LoVo (cell line): ENCODE measurements at regions not wholly inside any gene's neighbourhood (a gene's known extent, or its start where the extent isn't known, plus 50 kb on each side); places are given as distances from the start of the nearest gene placed in this dataset.
"Not testable (repeated sequence)": the region's sequence is repeated elsewhere in the genome, so short reads cannot be mapped to it uniquely, and the experiment has no call there.

Experiments used
- DNase-seq: peaks from one replicate; pipeline ENCODE4 v3.0.0-alpha.2; 2016; ENCODE audit warnings: low spot score

GRCh38 chr2:7094231-7094741, 177.1 kb downstream of the RNF144A start:
- no peak for DNase-seq

DNA sequence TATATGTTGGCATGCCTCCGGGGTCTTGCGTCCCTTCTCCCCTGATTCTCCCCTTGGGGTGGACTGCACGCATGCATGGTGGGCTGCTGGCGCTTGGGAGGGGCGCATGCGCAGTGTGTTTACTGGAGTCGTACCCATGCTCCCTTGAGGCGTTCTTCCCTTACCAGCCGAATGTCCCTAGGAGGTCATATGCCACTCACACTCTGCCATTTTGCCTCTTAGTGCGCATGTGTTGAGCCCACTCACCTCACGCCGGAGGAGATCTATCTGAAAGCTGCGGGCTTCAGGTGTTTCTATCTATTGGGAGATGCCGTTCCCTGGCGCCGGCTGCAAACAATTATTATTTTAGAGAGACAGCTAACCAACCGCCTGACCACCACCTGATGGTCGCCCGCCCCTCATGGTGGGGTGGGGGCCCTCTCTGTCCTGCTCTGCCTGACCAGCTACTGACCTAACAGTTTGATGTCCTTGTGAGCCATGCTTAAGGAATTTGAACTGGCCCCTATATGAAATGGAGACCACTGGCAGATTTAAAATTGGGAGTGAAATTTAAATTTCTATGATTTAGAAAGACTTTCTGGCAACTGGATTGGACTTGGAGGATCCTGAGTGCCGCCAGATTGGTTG, 179.6 kb downstream of the RNF144A start:
- DNase-seq = no peak

- DNase-seq = peak; percentile 67
These were observed 180.2 kb downstream of the RNF144A start for GRCh38 chr2:7097353-7097895.

DNA sequence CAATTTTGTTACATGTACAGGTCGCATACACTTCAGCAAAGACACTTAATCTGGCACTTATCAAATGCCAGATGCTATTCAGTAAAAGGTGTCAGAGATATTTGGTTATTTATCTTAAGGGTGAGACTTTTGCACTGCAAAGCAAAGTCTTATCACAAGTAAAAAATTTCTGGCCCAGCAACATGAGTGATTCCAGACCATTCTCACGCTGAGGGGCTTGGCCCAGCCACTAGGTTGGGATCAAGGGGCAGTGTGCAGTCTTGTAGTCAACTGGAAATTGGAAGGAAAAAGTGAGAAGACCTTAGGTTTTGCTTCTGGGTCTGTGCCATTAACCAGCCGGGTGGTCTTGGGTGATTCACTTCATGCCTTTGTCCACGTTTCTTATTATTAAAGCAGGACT, 181.6 kb downstream of the RNF144A start:
- DNase-seq = no peak

DNA sequence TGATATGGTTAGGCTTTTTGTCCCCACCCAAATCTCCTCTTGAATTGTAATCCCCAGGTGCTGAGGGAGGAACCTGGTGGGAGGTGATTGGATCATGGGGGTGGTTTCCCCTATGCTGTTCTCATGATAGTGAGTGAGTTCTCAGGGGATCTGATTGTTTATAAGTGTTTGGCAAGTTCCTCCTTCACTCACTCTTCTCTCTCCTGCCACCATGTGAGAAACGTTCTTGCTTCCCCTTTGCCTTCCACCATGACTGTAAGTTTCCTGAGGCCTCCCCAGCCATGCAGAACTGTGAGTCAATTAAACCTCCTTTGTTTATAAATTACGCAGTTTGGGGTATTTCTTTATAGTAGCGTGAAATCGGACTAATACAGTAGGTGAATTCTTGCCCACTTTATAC, 182.5 kb downstream of the RNF144A start:
- not testable (repeated sequence) for DNase-seq

GRCh38 chr2:7102826-7103225, 185.6 kb downstream of the RNF144A start:
- DNase-seq = no peak

GRCh38 chr2:7108792-7109532, 191.8 kb downstream of the RNF144A start:
- no peak for DNase-seq

DNA sequence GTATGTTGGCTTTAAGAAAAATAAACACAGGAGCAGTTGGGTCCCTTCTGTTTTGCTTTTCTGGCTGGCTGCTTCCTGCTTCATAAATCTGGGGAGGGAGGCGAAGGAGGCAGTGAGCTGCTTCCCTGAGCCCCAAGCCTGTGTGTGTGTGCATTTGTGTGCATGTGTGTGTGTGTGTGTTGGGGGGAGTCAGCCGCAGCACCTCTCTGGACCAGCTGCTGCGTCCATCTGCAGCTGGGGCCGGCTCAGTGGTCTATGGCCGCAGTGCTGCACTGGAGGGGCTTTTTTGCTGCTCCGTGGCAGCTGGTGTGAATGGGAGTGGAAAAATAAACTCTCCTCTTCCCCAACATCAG, 192.3 kb downstream of the RNF144A start:
- DNase-seq = no peak

DNA sequence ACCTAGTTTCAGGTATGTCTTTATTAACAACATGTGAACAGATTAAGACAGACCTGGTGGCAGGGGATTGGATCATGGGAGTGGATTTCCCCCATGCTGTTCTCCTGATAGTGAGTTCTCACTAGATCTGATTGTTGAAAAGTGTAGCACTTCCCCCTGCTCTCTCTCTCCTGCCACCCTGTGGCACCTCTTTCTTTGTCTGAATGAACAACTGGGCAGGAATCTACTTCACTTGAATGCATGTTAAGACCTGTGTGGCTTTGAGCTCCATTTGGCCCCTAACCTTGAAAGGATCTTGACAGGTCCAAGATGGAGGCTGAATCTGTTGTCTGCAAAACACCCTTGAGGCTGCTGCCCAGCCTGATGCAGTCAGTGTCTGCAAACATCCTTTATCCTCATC, 194.4 kb downstream of the RNF144A start:
- DNase-seq = no peak

GRCh38 chr2:7115364-7115763, 198.2 kb downstream of the RNF144A start:
- no peak for DNase-seq

- no peak for DNase-seq
These were observed 198.7 kb downstream of the RNF144A start for GRCh38 chr2:7115906-7116305.

DNA sequence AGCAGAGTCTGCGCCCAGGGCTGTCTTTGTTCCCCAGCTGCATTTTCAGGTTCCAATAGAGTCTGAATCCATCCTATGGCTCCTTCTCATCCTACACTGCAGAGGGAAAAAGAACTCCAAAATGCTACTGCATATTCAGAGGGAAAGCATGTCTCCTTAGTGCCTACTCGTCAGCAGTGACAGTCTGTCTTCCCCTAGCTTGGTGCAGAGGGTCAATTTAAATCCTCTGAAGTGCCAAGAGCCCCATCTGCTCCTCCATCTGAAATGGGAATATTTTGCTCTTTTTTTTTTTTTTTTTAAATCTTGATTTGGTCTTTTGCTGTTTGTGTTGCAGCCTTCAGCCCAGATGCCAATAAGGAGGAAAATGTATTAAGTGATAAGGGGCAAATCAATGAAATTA, 199.3 kb downstream of the RNF144A start:
- no peak for DNase-seq

- DNase-seq = no peak
These were observed 199.9 kb downstream of the RNF144A start for GRCh38 chr2:7117076-7117475.

DNA sequence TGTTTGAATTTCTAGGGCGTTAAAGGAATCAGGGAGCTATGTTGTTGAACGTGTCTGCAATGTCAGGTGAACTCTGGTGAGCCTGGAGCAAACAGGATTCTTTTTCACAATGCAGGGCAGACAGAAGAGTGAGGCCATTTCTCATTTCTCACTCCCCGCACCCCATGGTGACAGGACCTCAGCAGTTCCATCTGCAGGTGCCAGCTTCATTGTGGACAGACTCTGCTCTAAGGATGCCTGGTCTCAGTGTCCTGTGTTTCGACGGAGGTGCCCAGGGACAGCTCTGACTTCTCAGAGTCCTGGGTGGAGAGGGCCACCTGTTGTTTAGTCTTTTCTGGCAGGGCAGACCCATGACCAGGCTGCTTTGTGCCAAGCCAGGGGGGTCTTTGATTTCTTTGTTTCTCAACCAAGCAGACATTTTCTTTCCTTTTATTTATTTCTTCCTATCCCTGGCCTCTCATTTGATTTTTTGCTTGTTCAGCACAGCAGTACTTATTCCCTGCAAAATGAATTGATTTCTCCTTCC, 201.5 kb downstream of the RNF144A start:
- no peak for DNase-seq

DNA sequence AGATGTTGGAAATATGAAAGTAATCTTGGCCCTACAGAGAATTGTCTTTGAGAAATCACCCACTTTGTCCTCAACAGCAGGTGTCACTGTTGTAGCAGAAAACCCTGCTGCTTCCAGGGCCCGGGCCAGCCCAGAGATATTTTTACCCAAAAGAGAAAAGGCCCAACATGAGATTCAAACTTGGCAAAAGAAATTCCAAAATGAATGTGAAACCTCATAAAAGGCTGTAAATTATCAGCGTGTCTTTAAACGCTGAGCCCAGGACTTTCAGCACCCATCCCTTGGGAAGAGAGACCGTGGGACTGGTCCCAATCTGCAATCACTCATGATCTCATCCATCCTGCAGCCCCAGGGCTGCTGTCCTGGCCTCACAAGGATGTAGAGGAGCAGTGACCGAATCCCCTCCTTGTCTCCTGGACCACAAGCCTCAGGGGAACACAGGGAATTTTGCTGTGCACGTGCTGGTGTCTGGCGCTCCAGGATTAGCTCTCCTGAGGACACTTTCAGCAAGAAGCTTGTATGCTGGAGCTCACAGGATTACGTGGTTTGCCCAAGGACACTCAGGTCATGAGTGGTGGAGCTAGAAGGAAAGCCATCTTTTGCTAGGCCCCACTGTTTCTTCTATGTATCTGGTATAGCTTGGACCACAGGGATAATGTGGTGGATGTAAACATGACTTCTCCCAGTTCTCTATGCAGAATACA, 202.1 kb downstream of the RNF144A start:
- no peak for DNase-seq

GRCh38 chr2:7121851-7122250, 204.6 kb downstream of the RNF144A start:
- DNase-seq = no peak

DNA sequence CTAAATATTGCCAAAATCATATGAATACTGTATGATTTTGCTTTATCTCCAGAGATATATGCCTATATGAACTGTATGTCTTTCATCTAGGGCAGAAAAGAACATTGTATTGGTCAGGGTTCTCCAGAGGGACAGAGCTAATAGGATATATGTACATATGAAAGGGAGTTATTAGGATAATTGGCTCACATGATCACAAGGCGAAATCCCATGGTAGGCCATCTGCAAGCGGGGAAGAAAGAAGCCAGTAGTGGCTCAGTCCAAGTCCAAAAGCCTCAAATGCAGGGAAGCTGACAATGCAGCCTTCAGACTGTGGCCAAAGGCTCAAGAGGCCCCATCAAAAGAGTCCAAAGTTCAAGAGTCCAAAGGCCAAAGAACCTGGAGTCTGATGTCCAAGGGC, 209.9 kb downstream of the RNF144A start:
- no peak for DNase-seq

GRCh38 chr2:7127687-7128086, 210.5 kb downstream of the RNF144A start:
- no peak for DNase-seq

DNA sequence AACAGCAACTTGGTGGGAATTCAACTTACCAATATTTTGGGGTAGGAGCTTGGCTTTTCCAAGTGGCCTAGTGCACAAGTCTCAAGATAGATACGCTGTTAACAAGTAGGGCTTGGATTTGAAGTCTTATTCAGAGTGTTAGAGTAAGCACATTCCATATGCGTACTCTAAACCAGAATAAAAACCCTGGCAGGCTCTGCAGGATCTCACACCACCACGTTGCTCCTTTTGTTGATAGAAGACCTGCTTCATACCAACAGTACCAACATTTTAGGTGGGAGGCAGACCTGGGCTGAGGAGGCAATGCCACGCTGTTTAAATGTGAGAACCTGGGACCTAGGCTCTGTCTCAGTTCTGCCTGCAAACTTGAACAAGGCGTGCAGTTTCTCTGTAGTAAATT, 214.0 kb downstream of the RNF144A start:
- DNase-seq = no peak

GRCh38 chr2:7132753-7133152, 215.5 kb downstream of the RNF144A start:
- no peak for DNase-seq

DNA sequence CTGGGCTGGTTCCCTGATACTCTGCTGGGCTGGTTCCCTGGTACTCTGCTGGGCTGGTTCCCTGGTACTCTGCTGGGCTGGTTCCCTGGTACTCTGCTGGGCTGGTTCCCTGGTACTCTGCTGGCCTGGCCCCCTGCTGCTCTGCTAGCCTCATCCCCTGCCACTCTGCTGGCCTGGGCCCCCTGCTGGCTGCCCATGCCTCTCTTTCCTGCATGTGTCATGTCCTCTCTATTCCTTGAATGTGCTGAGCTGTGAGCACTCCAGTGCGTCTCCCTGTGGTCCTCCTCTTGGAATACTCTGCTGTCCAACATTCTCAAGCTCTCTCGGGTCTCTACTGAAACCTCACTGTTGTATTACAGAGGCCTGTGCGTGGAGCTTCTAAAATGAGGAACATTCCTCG, 216.3 kb downstream of the RNF144A start:
- DNase-seq = no peak

- no peak for DNase-seq
These were observed 223.1 kb downstream of the RNF144A start for GRCh38 chr2:7140306-7140705.

DNA sequence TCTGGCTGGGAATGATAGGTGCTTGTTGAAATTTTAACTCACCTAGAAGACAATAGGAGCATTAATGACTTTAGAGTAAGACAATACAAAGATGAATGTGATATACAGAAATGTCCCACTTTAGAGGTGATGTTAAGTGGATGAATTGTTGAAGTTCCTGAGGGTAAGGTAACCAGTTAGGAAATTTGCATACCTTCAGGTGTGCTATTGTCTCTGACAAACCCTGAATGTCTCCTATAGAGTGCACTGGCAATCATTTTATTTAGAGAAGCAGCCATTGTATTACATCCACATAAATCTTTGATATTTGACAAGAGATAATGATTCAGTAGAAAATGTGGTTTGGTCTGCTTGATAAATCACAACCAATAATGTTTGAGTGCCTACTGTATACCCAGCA, 228.5 kb downstream of the RNF144A start:
- no peak for DNase-seq
